ENCODE measurements at regions not wholly inside any gene's neighbourhood (a gene's known extent, or its start where the extent isn't known, plus 50 kb on each side); places are given as distances from the start of the nearest gene placed in this dataset.

- TF ChIP-seq CTCF (IDR thresholded peaks at IDR 0.05) (no peak), EZH2 (IDR thresholded peaks at IDR 0.05; ENCODE audit: borderline replicate concordance, insufficient read depth, low read depth, low read length, poor library complexity, severe bottlenecking) (no peak)
Observed at GRCh38 chr2:217066510-217067270, 206.8 kb upstream of the TNP1 start.
